IMR-90 (cell line): ENCODE measurements at regions not wholly inside any gene's neighbourhood (a gene's known extent, or its start where the extent isn't known, plus 50 kb on each side); places are given as distances from the start of the nearest gene placed in this dataset.

Experiments
- ATAC-seq: fragments of 200-7000 bp; cut with Tn5 transposase; 2 replicates; pipeline ENCODE4 v1.9.1; 2020; ENCODE audit warnings: low read depth, mild to moderate bottlenecking, moderate library complexity
- BruUV-seq: library from RNA; stranded (reverse); fragments of 400-500 nt; replicated peaks from 2 replicates; lab custom pipeline; 2021; lab: Mats Ljungman, UMichigan
- CTCF ChIA-PET: fragments of 300-600 bp; formaldehyde crosslinking; extraction: SDS; loops from one replicate; lab custom pipeline; 2021; ENCODE audit warnings: antibody characterized with exemption; lab: Yijun Ruan, JAX
- POLR2A ChIA-PET: fragments of 300-600 bp; sonication (Branson Sonifier 250); formaldehyde crosslinking; loops from one replicate; lab custom pipeline; 2022; ENCODE audit warnings: antibody characterized with exemption; ENCODE audit not compliant: unreplicated experiment; lab: Charles Lee
- DNase-seq: peaks from one replicate; pipeline ENCODE4 v3.0.0; 2013
- H2AFZ ChIP-seq: replicated peaks from 2 replicates; pipeline ENCODE3; 2013; ENCODE audit warnings: low read length, mild to moderate bottlenecking; ENCODE audit not compliant: poor library complexity
- H2AK5ac ChIP-seq: 2 replicates; pipeline ENCODE4 v1.6.1; 2013; ENCODE audit warnings: low read depth, low read length, inconsistent platforms
- H2AK9ac ChIP-seq: replicated peaks from 2 replicates; pipeline ENCODE3; 2013; ENCODE audit warnings: mild to moderate bottlenecking, low read depth, low read length, moderate library complexity; ENCODE audit not compliant: poor library complexity
- H2BK120ac ChIP-seq: 2 replicates; pipeline ENCODE4 v1.6.1; 2013; ENCODE audit warnings: low read depth, low read length, inconsistent platforms
- H2BK15ac ChIP-seq: 3 replicates; pipeline ENCODE4 v1.6.1; 2013; ENCODE audit warnings: low read depth, low read length, inconsistent platforms
- H2BK20ac ChIP-seq: 2 replicates; pipeline ENCODE4 v1.6.1; 2013; ENCODE audit warnings: low read depth, mild to moderate bottlenecking, inconsistent platforms, low read length, moderate library complexity
- H2BK5ac ChIP-seq: 2 replicates; pipeline ENCODE4 v1.6.1; 2013; ENCODE audit warnings: mild to moderate bottlenecking, low read depth, low read length, inconsistent platforms; ENCODE audit not compliant: poor library complexity, severe bottlenecking
- H3K14ac ChIP-seq: replicated peaks from 2 replicates; pipeline ENCODE4 v1.6.1; 2013; ENCODE audit warnings: low read depth, low read length, inconsistent platforms
- H3K18ac ChIP-seq: 2 replicates; pipeline ENCODE4 v1.6.1; 2013; ENCODE audit warnings: low read depth, low read length, control low read depth
- H3K23ac ChIP-seq: 2 replicates; pipeline ENCODE4 v1.6.1; 2013; ENCODE audit warnings: low read depth, low read length, inconsistent platforms
- H3K27ac ChIP-seq: 2 replicates; pipeline ENCODE4 v1.5.1; 2013; ENCODE audit warnings: mild to moderate bottlenecking, control low read depth, low read length; ENCODE audit not compliant: insufficient read depth
- H3K27me3 ChIP-seq: 2 replicates; pipeline ENCODE4 v1.6.1; 2013; ENCODE audit warnings: low read length; ENCODE audit not compliant: control insufficient read depth, insufficient read depth
- H3K36me3 ChIP-seq: 2 replicates; pipeline ENCODE4 v1.6.1; 2013; ENCODE audit warnings: low read length, mixed read lengths; ENCODE audit not compliant: control insufficient read depth, insufficient read depth
- H3K4ac ChIP-seq: 2 replicates; pipeline ENCODE4 v1.6.1; 2013; ENCODE audit warnings: low read depth, low read length, inconsistent platforms
- H3K4me1 ChIP-seq: 2 replicates; pipeline ENCODE4 v1.6.1; 2013; ENCODE audit warnings: low read length, mixed read lengths; ENCODE audit not compliant: control insufficient read depth, insufficient read depth
- H3K4me2 ChIP-seq: 2 replicates; pipeline ENCODE4 v1.6.1; 2013; ENCODE audit warnings: low read depth, mild to moderate bottlenecking, control low read depth, low read length, moderate library complexity
- H3K4me3 ChIP-seq: 2 replicates; pipeline ENCODE4 v1.5.1; 2013; ENCODE audit warnings: low read depth, mild to moderate bottlenecking, control low read depth, low read length, moderate library complexity; ENCODE audit not compliant: insufficient read depth
- H3K56ac ChIP-seq: 2 replicates; pipeline ENCODE4 v1.6.1; 2013; ENCODE audit warnings: low read length, inconsistent platforms; ENCODE audit not compliant: insufficient read depth; ENCODE audit errors: extremely low read depth
- H3K79me1 ChIP-seq, 2 experiments: 2 replicates each; pipeline ENCODE4 v1.6.1; 2013; ENCODE audit warnings: low read length in 2 of 2, inconsistent platforms in 1 of 2, low read depth in 1 of 2
- H3K9ac ChIP-seq: 2 replicates; pipeline ENCODE4 v1.6.1; 2013; ENCODE audit warnings: low read depth, low read length, control low read depth
- H3K9me1 ChIP-seq: 2 replicates; pipeline ENCODE4 v1.6.1; 2013; ENCODE audit warnings: low read length, inconsistent platforms; ENCODE audit not compliant: insufficient read depth
- H3K9me3 ChIP-seq: 2 replicates; pipeline ENCODE4 v1.6.1; 2013; ENCODE audit warnings: low read length; ENCODE audit not compliant: control insufficient read depth, insufficient read depth
- H4K20me1 ChIP-seq: 2 replicates; pipeline ENCODE4 v1.6.1; 2013; ENCODE audit warnings: low read length, inconsistent platforms; ENCODE audit not compliant: insufficient read depth
- H4K5ac ChIP-seq: 2 replicates; pipeline ENCODE4 v1.6.1; 2013; ENCODE audit warnings: mild to moderate bottlenecking, low read depth, low read length, control low read depth
- H4K8ac ChIP-seq, 2 experiments: 2 replicates each; pipeline ENCODE4 v1.6.1; 2013; ENCODE audit warnings: low read depth in 2 of 2, low read length in 2 of 2, control low read depth in 1 of 2, inconsistent platforms in 1 of 2
- H4K91ac ChIP-seq: 2 replicates; pipeline ENCODE4 v1.6.1; 2013; ENCODE audit warnings: low read depth, low read length, inconsistent platforms; ENCODE audit not compliant: insufficient read depth
- BHLHE40 ChIP-seq: fragments of 150-350 bp; IDR thresholded peaks from 2 replicates; pipeline ENCODE4 v1.6.1; 2016; ENCODE audit warnings: mild to moderate bottlenecking, low read depth, low read length
- CEBPB ChIP-seq: IDR thresholded peaks from 2 replicates; pipeline ENCODE4 v1.6.1; 2012; ENCODE audit warnings: low read depth, low read length, improper control_type of control experiment
- CHD1 ChIP-seq: IDR thresholded peaks from 2 replicates; pipeline ENCODE4 v1.6.1; 2012; ENCODE audit warnings: low read depth, low read length, improper control_type of control experiment
- FOS ChIP-seq: fragments of 150-350 bp; IDR thresholded peaks from 2 replicates; pipeline ENCODE4 v1.6.1; 2016; ENCODE audit warnings: low read depth, low read length
- MXI1 ChIP-seq: IDR thresholded peaks from 2 replicates; pipeline ENCODE4 v1.6.1; 2012; ENCODE audit warnings: low read depth, mild to moderate bottlenecking, low read length, moderate library complexity, borderline replicate concordance
- NFE2L2 ChIP-seq: fragments of 150-350 bp; IDR thresholded peaks from 2 replicates; pipeline ENCODE4 v1.6.1; 2016; ENCODE audit warnings: low read depth, mild to moderate bottlenecking, low read length
- POLR2A ChIP-seq: IDR thresholded peaks from 2 replicates; pipeline ENCODE4 v1.6.1; 2012; ENCODE audit warnings: mild to moderate bottlenecking, low read depth, low read length
- RAD21 ChIP-seq: IDR thresholded peaks from 2 replicates; pipeline ENCODE4 v1.6.1; 2012; ENCODE audit warnings: low read length, improper control_type of control experiment
- RCOR1 ChIP-seq: IDR thresholded peaks from 2 replicates; pipeline ENCODE4 v1.6.1; 2012; ENCODE audit warnings: mild to moderate bottlenecking, low read length, improper control_type of control experiment; ENCODE audit not compliant: insufficient replicate concordance
- RFX5 ChIP-seq: IDR thresholded peaks from 2 replicates; pipeline ENCODE4 v1.8.0; 2012; ENCODE audit warnings: low read depth, mild to moderate bottlenecking, low read length, moderate library complexity
- SMC3 ChIP-seq: fragments of 150-350 bp; IDR thresholded peaks from 2 replicates; pipeline ENCODE4 v1.6.1; 2016; ENCODE audit warnings: low read depth, mild to moderate bottlenecking, antibody characterized with exemption, low read length, moderate library complexity
- WGBS, 2 experiments: methylation state at CpG; one replicate each; pipeline versions ENCODE4 v1.1.5 to v1.1.7; 2013; ENCODE audit warnings: missing lambda C conversion rate in 2 of 2; ENCODE audit not compliant: insufficient read length in 1 of 2; ENCODE audit errors: extremely low coverage in 2 of 2; 5-methylcytosine and 5-hydroxymethylcytosine counted together
- dilution Hi-C: fragments of 300-500 bp; cut with HindIII; formaldehyde crosslinking; loops from one replicate; pipeline ENCODE4 v1.14.3; 2018; ENCODE audit warnings: low sequenced_read_pairs; ENCODE audit not compliant: unreplicated experiment
- in situ Hi-C: fragments of 300-500 bp; cut with MboI; formaldehyde crosslinking; loops from 3 replicates; pipeline ENCODE4 v1.14.3; 2019; ENCODE audit warnings: low sequenced_read_pairs, inconsistent platforms, mixed read lengths
- intact Hi-C: fragments of 100-400 bp; cut with micrococcal nuclease; formaldehyde crosslinking; loops from 2 replicates; pipeline ENCODE4 v1.10.0; 2022
- TF ChIP-seq, protein P1 (sequence below): fragments of 150-350 bp; IDR thresholded peaks from 2 replicates; pipeline ENCODE4 v1.6.1; 2016; ENCODE audit warnings: low read depth, mild to moderate bottlenecking, low read length, moderate library complexity, borderline replicate concordance
- TF ChIP-seq, protein P2 (sequence below): fragments of 150-350 bp; IDR thresholded peaks from 2 replicates; pipeline ENCODE4 v1.6.1; 2017; ENCODE audit warnings: mild to moderate bottlenecking, antibody characterized with exemption, low read length, low read depth

DNA sequence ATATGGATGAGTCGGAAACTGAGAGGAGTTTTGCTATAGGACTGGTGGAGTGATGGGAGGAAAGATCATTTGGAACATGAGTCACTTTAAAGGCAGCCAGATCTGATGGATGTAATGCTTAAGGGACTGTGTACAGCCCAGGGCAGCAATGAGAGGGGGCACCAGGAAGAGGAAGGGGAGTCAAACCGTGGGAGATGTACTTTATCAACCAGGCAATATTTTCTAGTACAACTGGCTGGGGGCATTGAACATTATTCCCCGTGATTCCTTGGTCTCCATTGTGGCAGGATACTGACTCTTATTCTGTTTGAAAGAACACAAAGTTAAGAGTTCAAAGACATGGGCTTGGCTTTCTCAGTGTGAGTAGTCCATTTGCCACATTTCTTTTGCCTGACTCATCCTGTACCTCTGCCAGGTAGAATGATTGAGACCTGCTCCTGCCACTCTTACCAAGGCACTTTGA is 268.2 kb upstream of the NR5A2 start:
- Histone ChIP-seq H3K56ac (no peak overlapping the region), H3K4me1 (no peaks in the 10 kb centered on the region), H3K14ac (no peak overlapping the region), H4K91ac (no peak overlapping the region), H4K5ac (no peak overlapping the region), H3K4ac (no peak overlapping the region), H3K9me3 (no peaks in the 10 kb centered on the region), H3K4me2 (no peak overlapping the region), H2AK5ac (no peak overlapping the region), H2BK120ac (no peak overlapping the region), H3K27ac (no peak overlapping the region), H4K20me1 (no peaks in the 10 kb centered on the region), H2BK15ac (no peak overlapping the region), H3K27me3 (no peaks in the 10 kb centered on the region), H2AK9ac (no peak overlapping the region), H3K23ac (no peak overlapping the region), H2AFZ (no peak overlapping the region), H3K36me3 (no peaks in the 10 kb centered on the region), H3K9me1 (no peaks in the 10 kb centered on the region), H3K9ac (no peak overlapping the region), H3K18ac (no peak overlapping the region), H4K8ac (no peak overlapping the region), H3K4me3 (no peak overlapping the region), H2BK20ac (no peak overlapping the region), H3K79me1 (no peaks in the 10 kb centered on the region), H2BK5ac (no peak overlapping the region)
- no CpG with 5 or more reads among the region's 3 CpGs for WGBS, 2 experiments
- in situ Hi-C loops (no loop called here), dilution Hi-C loops (no loop called here), intact Hi-C loops (no loop called here)
- peak; percentile 54; the same call in 1 of the 2 replicates for ATAC-seq
- DNase-seq: peak; percentile 48
- POLR2A ChIA-PET: no interaction called here
- TF ChIP-seq, protein P1, sequence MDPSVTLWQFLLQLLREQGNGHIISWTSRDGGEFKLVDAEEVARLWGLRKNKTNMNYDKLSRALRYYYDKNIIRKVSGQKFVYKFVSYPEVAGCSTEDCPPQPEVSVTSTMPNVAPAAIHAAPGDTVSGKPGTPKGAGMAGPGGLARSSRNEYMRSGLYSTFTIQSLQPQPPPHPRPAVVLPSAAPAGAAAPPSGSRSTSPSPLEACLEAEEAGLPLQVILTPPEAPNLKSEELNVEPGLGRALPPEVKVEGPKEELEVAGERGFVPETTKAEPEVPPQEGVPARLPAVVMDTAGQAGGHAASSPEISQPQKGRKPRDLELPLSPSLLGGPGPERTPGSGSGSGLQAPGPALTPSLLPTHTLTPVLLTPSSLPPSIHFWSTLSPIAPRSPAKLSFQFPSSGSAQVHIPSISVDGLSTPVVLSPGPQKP: no peak
- TF ChIP-seq RFX5 (no peak), RCOR1 (no peak), CEBPB (no peak), BHLHE40 (no peak), MXI1 (no peak), POLR2A (no peak), CHD1 (no peak), RAD21 (no peak), SMC3 (no peak), FOS (no peak), NFE2L2 (no peak)
- TF ChIP-seq, protein P2, sequence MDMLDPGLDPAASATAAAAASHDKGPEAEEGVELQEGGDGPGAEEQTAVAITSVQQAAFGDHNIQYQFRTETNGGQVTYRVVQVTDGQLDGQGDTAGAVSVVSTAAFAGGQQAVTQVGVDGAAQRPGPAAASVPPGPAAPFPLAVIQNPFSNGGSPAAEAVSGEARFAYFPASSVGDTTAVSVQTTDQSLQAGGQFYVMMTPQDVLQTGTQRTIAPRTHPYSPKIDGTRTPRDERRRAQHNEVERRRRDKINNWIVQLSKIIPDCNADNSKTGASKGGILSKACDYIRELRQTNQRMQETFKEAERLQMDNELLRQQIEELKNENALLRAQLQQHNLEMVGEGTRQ: no peak
- CTCF ChIA-PET: no interaction called here
- BruUV-seq: no TSS peak
